Duodenal mucosa (tissue), 2 donors: ENCODE measurements at regions not wholly inside any gene's neighbourhood (a gene's known extent, or its start where the extent isn't known, plus 50 kb on each side); places are given as distances from the start of the nearest gene placed in this dataset.

Source experiments
- H3K27ac ChIP-seq: one replicate; pipeline ENCODE4 v1.7.0; 2013; ENCODE audit warnings: low read depth, low read length
- H3K27me3 ChIP-seq, 2 donors: one replicate each; pipeline ENCODE4 v1.7.0; 2013; ENCODE audit warnings: low read length in 2 of 2, control low read depth in 1 of 2; ENCODE audit not compliant: insufficient read depth in 2 of 2, control insufficient read depth in 1 of 2
- H3K36me3 ChIP-seq, 2 donors: one replicate each; pipeline ENCODE4 v1.7.0; 2013; ENCODE audit warnings: low read length in 2 of 2, control low read depth in 1 of 2; ENCODE audit not compliant: insufficient read depth in 2 of 2, control insufficient read depth in 1 of 2
- H3K4me1 ChIP-seq, 2 donors: one replicate each; pipeline ENCODE4 v1.7.0; 2013; ENCODE audit warnings: low read length in 2 of 2, control low read depth in 1 of 2; ENCODE audit not compliant: insufficient read depth in 2 of 2, control insufficient read depth in 1 of 2
- H3K4me3 ChIP-seq, 2 donors: one replicate each; pipeline ENCODE4 v1.7.0; 2013; ENCODE audit warnings: low read length in 2 of 2, low read depth in 1 of 2
- H3K9ac ChIP-seq, 2 donors: one replicate each; pipeline ENCODE4 v1.7.0; 2013; ENCODE audit warnings: low read length in 2 of 2, low read depth in 1 of 2
- H3K9me3 ChIP-seq, 2 donors: one replicate each; pipeline ENCODE4 v1.7.0; 2013; ENCODE audit warnings: low read length in 2 of 2, control low read depth in 1 of 2; ENCODE audit not compliant: control insufficient read depth in 1 of 2

- no peak overlapping the region for H3K4me3 ChIP-seq
- H3K27ac ChIP-seq: no peak overlapping the region
- H3K9me3 ChIP-seq: no peaks in the 10 kb centered on the region
- no peak overlapping the region for H3K9ac ChIP-seq
- no peaks in the 10 kb centered on the region for H3K27me3 ChIP-seq
- no peaks in the 10 kb centered on the region for H3K4me1 ChIP-seq
- H3K36me3 ChIP-seq: no peaks in the 10 kb centered on the region
Measured at GRCh38 chr10:8187171-8187666, 132.7 kb downstream of the GATA3 start.

DNA sequence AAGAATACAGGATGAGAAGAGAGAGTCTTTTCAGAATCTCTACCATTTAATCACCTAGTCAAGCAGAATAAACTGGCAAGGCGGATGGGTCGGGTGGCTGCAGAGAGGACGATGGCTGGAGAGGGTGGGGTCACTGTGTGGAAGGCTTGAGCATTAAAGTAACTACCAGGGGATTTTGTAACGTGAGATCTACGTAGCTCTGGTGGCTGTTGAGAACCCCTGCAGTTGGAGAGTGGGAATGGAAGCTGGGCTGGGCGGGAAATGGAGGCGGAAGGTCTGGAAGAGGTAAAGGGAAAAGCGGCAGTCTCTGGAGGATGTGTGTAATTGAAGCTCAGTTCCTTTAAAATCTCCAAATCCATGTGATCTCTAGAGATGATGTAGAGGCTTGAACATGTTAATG lies 135.0 kb downstream of the GATA3 start:
- Histone ChIP-seq H3K4me1 (no peaks in the 10 kb centered on the region), H3K9ac (no peak overlapping the region), H3K9me3 (no peaks in the 10 kb centered on the region), H3K27ac (no peak overlapping the region), H3K4me3 (no peak overlapping the region), H3K36me3 (no peaks in the 10 kb centered on the region), H3K27me3 (no peaks in the 10 kb centered on the region)

- no peaks in the 10 kb centered on the region for H3K4me1 ChIP-seq
- H3K9me3 ChIP-seq: no peaks in the 10 kb centered on the region
- H3K27me3 ChIP-seq: no peaks in the 10 kb centered on the region
- H3K9ac ChIP-seq: no peak overlapping the region
- H3K36me3 ChIP-seq: no peaks in the 10 kb centered on the region
- H3K4me3 ChIP-seq: no peak overlapping the region
- H3K27ac ChIP-seq: no peak overlapping the region
Measured at GRCh38 chr10:8192301-8192700, 137.8 kb downstream of the GATA3 start.

- no peak overlapping the region for H3K9ac ChIP-seq
- no peaks in the 10 kb centered on the region for H3K36me3 ChIP-seq
- no peak overlapping the region for H3K27ac ChIP-seq
- no peaks in the 10 kb centered on the region for H3K4me1 ChIP-seq
- no peaks in the 10 kb centered on the region for H3K9me3 ChIP-seq
- no peak overlapping the region for H3K4me3 ChIP-seq
- H3K27me3 ChIP-seq: no peaks in the 10 kb centered on the region
Measured at GRCh38 chr10:8193546-8193945, 139.1 kb downstream of the GATA3 start.

GRCh38 chr10:8194050-8194449 lies 139.6 kb downstream of the GATA3 start:
- Histone ChIP-seq H3K36me3 (no peaks in the 10 kb centered on the region), H3K4me3 (no peak overlapping the region), H3K9ac (no peak overlapping the region), H3K27me3 (no peaks in the 10 kb centered on the region), H3K9me3 (no peaks in the 10 kb centered on the region), H3K4me1 (no peaks in the 10 kb centered on the region), H3K27ac (no peak overlapping the region)

DNA sequence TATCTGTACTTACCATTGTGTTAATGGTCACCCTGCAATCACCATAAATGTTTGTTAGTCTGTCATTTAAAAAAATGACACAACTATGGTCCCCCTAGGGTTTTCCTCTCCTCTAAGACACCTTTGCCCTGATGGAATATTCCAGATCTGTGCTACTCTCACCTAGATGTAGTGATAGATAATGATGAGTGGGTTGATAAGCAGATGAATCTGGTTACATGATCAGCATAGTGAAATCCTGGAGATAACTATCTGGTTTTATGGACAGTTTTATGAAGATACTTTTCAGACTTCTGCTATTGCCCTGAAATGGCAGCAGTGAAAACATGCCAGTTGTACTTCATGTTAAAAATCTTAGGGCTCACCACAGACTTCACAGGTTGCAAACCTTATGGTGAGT lies 152.4 kb downstream of the GATA3 start:
- H3K4me1 ChIP-seq: no peaks in the 10 kb centered on the region
- H3K9me3 ChIP-seq: no peaks in the 10 kb centered on the region
- no peaks in the 10 kb centered on the region for H3K27me3 ChIP-seq
- no peak overlapping the region for H3K4me3 ChIP-seq
- no peak overlapping the region for H3K27ac ChIP-seq
- H3K9ac ChIP-seq: no peak overlapping the region
- no peaks in the 10 kb centered on the region for H3K36me3 ChIP-seq

DNA sequence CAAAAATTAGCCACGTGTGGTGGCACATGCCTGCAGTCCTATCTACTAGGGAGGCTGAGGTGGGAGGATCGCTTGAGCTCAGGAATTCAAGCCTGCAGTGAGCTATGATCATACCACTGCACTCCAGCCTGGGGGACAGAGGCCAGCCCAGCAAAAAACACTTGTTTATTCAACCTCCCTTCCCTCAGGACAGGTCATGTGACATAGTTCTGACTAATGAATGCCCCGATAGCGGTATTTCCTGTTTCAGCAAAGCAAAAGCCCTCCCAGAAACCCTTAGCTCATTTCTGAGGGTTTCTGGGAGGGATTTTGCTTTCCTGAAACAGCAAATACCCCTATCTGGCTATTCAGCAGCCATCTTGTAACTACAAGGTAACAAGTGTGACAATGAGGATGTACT lies 157.1 kb downstream of the GATA3 start:
- no peaks in the 10 kb centered on the region for H3K4me1 ChIP-seq
- H3K36me3 ChIP-seq: no peaks in the 10 kb centered on the region
- no peak overlapping the region for H3K9ac ChIP-seq
- H3K9me3 ChIP-seq: no peaks in the 10 kb centered on the region
- H3K27me3 ChIP-seq: no peaks in the 10 kb centered on the region
- H3K27ac ChIP-seq: no peak overlapping the region
- no peak overlapping the region for H3K4me3 ChIP-seq

DNA sequence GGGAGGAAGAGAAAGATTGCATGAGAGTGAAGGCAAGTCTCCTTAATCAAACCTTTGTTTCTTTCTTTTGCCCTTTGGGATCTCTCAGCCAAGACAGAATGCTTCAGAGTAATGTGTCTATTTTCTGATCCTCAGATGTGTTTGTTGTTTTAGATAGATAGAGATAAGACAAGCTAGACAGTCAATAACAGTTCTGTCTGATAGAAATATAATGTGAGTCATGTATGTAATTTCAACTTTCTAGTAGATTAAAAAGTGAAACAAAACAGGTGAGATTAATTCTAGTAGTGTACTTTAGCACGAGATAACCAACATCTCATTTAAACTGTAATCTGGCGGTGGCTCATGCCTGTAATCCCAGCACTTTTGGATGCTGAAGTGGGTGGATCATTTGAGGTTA lies 159.2 kb downstream of the GATA3 start:
- H3K9ac ChIP-seq: no peak overlapping the region
- H3K27me3 ChIP-seq: no peaks in the 10 kb centered on the region
- no peaks in the 10 kb centered on the region for H3K36me3 ChIP-seq
- no peak overlapping the region for H3K27ac ChIP-seq
- H3K4me1 ChIP-seq: no peaks in the 10 kb centered on the region
- no peak overlapping the region for H3K4me3 ChIP-seq
- H3K9me3 ChIP-seq: no peaks in the 10 kb centered on the region

GRCh38 chr10:8214587-8214986 lies 160.1 kb downstream of the GATA3 start:
- H3K27me3 ChIP-seq: no peaks in the 10 kb centered on the region

DNA sequence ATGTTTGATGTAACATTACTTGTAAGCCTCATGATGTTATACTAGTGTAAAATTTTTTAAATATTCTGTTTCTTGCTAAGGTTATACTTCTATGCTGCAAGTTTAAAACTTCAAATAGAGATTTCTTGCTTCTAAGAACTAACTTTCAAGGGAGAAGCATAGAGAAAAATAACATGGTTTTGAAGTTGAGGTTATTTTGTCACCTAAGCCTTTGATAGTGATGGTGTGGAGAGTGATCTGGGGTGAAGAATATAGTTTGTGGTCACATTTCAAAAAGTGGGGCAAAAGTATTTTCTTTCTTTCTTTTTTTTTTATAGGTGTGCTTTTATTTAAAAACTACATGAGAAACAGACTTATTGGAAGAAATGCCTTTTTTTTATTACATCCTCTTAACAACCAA lies 162.4 kb downstream of the GATA3 start:
- no peak overlapping the region for H3K4me3 ChIP-seq
- no peaks in the 10 kb centered on the region for H3K27me3 ChIP-seq
- H3K36me3 ChIP-seq: no peaks in the 10 kb centered on the region
- H3K27ac ChIP-seq: no peak overlapping the region
- H3K4me1 ChIP-seq: no peaks in the 10 kb centered on the region
- no peak overlapping the region for H3K9ac ChIP-seq
- H3K9me3 ChIP-seq: no peaks in the 10 kb centered on the region

More at GRCh38 chr10:8214587-8214986, 160.1 kb downstream of the GATA3 start:
- Histone ChIP-seq H3K4me3 (no peak overlapping the region), H3K9me3 (no peaks in the 10 kb centered on the region), H3K36me3 (no peaks in the 10 kb centered on the region), H3K9ac (no peak overlapping the region), H3K4me1 (no peaks in the 10 kb centered on the region), H3K27ac (no peak overlapping the region)

DNA sequence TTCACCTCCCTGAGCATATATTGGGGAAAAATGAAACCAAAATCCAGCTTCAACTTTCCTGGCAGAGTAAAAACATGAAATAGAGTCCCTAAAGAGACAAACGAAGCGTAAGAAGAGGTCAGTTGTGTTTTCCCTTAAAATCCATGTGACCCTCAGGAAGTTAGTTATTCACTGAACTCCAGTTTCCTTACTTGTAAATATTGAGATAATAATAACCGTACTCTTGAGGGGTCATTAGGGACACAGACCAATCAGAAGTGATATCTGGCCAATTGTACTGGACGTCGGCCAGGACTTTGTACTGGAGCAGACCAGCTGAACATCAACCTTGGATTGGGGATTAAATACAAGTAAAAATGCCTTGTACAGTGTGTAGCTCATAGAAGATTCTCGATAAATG lies 167.0 kb downstream of the GATA3 start:
- Histone ChIP-seq H3K27ac (no peak overlapping the region), H3K9ac (no peak overlapping the region), H3K36me3 (no peaks in the 10 kb centered on the region), H3K4me1 (no peaks in the 10 kb centered on the region), H3K27me3 (no peaks in the 10 kb centered on the region), H3K9me3 (no peaks in the 10 kb centered on the region), H3K4me3 (no peak overlapping the region)
